Activated CD4-positive, alpha-beta memory T cell treated with anti-CD3 and anti-CD28 coated beads for 36 hours (primary cell): ENCODE measurements at regions not wholly inside any gene's neighbourhood (a gene's known extent, or its start where the extent isn't known, plus 50 kb on each side); places are given as distances from the start of the nearest gene placed in this dataset.

ENCODE experiments used
- CTCF ChIA-PET: fragments of 350-600 bp; sonication (Branson Sonifier 250); formaldehyde crosslinking; loops from one replicate; lab custom pipeline; 2021; ENCODE audit warnings: antibody characterized with exemption, inconsistent platforms; lab: Charles Lee
- POLR2A ChIA-PET: fragments of 350-600 bp; sonication (Branson Sonifier 250); formaldehyde crosslinking; loops from one replicate; lab custom pipeline; 2021; ENCODE audit warnings: antibody characterized with exemption; lab: Charles Lee
- DNase-seq: peaks from one replicate; pipeline ENCODE4 v3.0.0-alpha.2; 2020
- H3K27ac Mint-ChIP-seq: one replicate; pipeline ENCODE4 v1.8.0; 2021; ENCODE audit warnings: mixed read lengths
- H3K27me3 Mint-ChIP-seq: one replicate; pipeline ENCODE4 v1.8.0; 2021; ENCODE audit warnings: mixed read lengths
- H3K36me3 Mint-ChIP-seq: one replicate; pipeline ENCODE4 v1.8.0; 2021; ENCODE audit warnings: mixed read lengths
- H3K4me1 Mint-ChIP-seq: one replicate; pipeline ENCODE4 v1.8.0; 2021; ENCODE audit warnings: low read depth, mixed read lengths
- H3K4me3 Mint-ChIP-seq: one replicate; pipeline ENCODE4 v1.8.0; 2021; ENCODE audit warnings: mild to moderate bottlenecking, mixed read lengths
- H3K9me3 Mint-ChIP-seq: one replicate; pipeline ENCODE4 v1.8.0; 2021; ENCODE audit warnings: mixed read lengths
- intact Hi-C: fragments of 100-400 bp; cut with micrococcal nuclease; formaldehyde crosslinking; loops from one replicate; pipeline ENCODE4 v1.15.1; 2023

- intact Hi-C loops = no loop called here
- DNase-seq = no peak
- Mint-ChIP-seq H3K4me1 (no peaks in the 10 kb centered on the region), H3K27ac (no peak overlapping the region), H3K9me3 (peaks cover 5% of the 10 kb centered on the region), H3K4me3 (no peak overlapping the region), H3K36me3 (no peaks in the 10 kb centered on the region), H3K27me3 (no peaks in the 10 kb centered on the region)
- POLR2A ChIA-PET = no interaction called here
- CTCF ChIA-PET = no interaction called here
Observed at GRCh38 chr15:94951538-94951937, 720.2 kb downstream of the MCTP2 start.

- intact Hi-C loops = no loop called here
Observed at GRCh38 chr15:94963953-94964352, 732.6 kb downstream of the MCTP2 start.

GRCh38 chr15:94965593-94965992 is 734.2 kb downstream of the MCTP2 start:
- no peak overlapping the region for H3K27ac Mint-ChIP-seq
- POLR2A ChIA-PET = no interaction called here
- H3K36me3 Mint-ChIP-seq = no peaks in the 10 kb centered on the region
- intact Hi-C loops = no loop called here
- peaks cover 9% of the 10 kb centered on the region for H3K9me3 Mint-ChIP-seq
- no peak overlapping the region for H3K4me3 Mint-ChIP-seq
- H3K4me1 Mint-ChIP-seq = no peaks in the 10 kb centered on the region
- CTCF ChIA-PET = no interaction called here
- no peaks in the 10 kb centered on the region for H3K27me3 Mint-ChIP-seq
- DNase-seq = no peak

More at GRCh38 chr15:94963953-94964352, 732.6 kb downstream of the MCTP2 start:
- no peak for DNase-seq
- no peaks in the 10 kb centered on the region for H3K4me1 Mint-ChIP-seq
- H3K9me3 Mint-ChIP-seq = peaks cover 10% of the 10 kb centered on the region
- H3K36me3 Mint-ChIP-seq = no peaks in the 10 kb centered on the region
- H3K27me3 Mint-ChIP-seq = no peaks in the 10 kb centered on the region
- ChIA-PET CTCF (no interaction called here), POLR2A (no interaction called here)
- no peak overlapping the region for H3K27ac Mint-ChIP-seq
- H3K4me3 Mint-ChIP-seq = no peak overlapping the region

GRCh38 chr15:94968133-94968532 is 736.8 kb downstream of the MCTP2 start:
- Mint-ChIP-seq H3K36me3 (no peaks in the 10 kb centered on the region), H3K4me3 (no peak overlapping the region), H3K4me1 (no peaks in the 10 kb centered on the region), H3K9me3 (peaks cover 9% of the 10 kb centered on the region), H3K27ac (no peak overlapping the region), H3K27me3 (no peaks in the 10 kb centered on the region)
- ChIA-PET POLR2A (no interaction called here), CTCF (no interaction called here)
- no peak for DNase-seq
- intact Hi-C loops = no loop called here

- POLR2A ChIA-PET = no interaction called here
- H3K36me3 Mint-ChIP-seq = no peaks in the 10 kb centered on the region
- CTCF ChIA-PET = no interaction called here
- intact Hi-C loops = no loop called here
- no peak overlapping the region for H3K4me3 Mint-ChIP-seq
- DNase-seq = no peak
- H3K27me3 Mint-ChIP-seq = no peaks in the 10 kb centered on the region
- peaks cover 4% of the 10 kb centered on the region for H3K9me3 Mint-ChIP-seq
- no peak overlapping the region for H3K27ac Mint-ChIP-seq
- H3K4me1 Mint-ChIP-seq = no peaks in the 10 kb centered on the region
Observed at GRCh38 chr15:94970096-94970495, 738.7 kb downstream of the MCTP2 start.

GRCh38 chr15:94970802-94971201 is 739.4 kb downstream of the MCTP2 start:
- no peaks in the 10 kb centered on the region for H3K4me1 Mint-ChIP-seq
- no peaks in the 10 kb centered on the region for H3K27me3 Mint-ChIP-seq
- DNase-seq = no peak
- no peaks in the 10 kb centered on the region for H3K36me3 Mint-ChIP-seq
- peaks cover 6% of the 10 kb centered on the region for H3K9me3 Mint-ChIP-seq
- intact Hi-C loops = no loop called here
- ChIA-PET CTCF (no interaction called here), POLR2A (no interaction called here)
- no peak overlapping the region for H3K4me3 Mint-ChIP-seq
- no peak overlapping the region for H3K27ac Mint-ChIP-seq

GRCh38 chr15:94972314-94972713 is 741.0 kb downstream of the MCTP2 start:
- H3K4me1 Mint-ChIP-seq = no peaks in the 10 kb centered on the region
- H3K9me3 Mint-ChIP-seq = peaks cover 3% of the 10 kb centered on the region
- no peak for DNase-seq
- no peaks in the 10 kb centered on the region for H3K36me3 Mint-ChIP-seq
- ChIA-PET POLR2A (no interaction called here), CTCF (no interaction called here)
- no peak overlapping the region for H3K27ac Mint-ChIP-seq
- no peaks in the 10 kb centered on the region for H3K27me3 Mint-ChIP-seq
- intact Hi-C loops = no loop called here
- H3K4me3 Mint-ChIP-seq = no peak overlapping the region

GRCh38 chr15:94987085-94987484 is 755.7 kb downstream of the MCTP2 start:
- CTCF ChIA-PET = no interaction called here
- Mint-ChIP-seq H3K27ac (no peak overlapping the region), H3K4me1 (no peaks in the 10 kb centered on the region), H3K27me3 (no peaks in the 10 kb centered on the region), H3K36me3 (peaks cover 2% of the 10 kb centered on the region), H3K4me3 (no peak overlapping the region), H3K9me3 (peaks cover 19% of the 10 kb centered on the region)
- POLR2A ChIA-PET = no interaction called here
- intact Hi-C loops = no loop called here
- no peak for DNase-seq

- no peaks in the 10 kb centered on the region for H3K36me3 Mint-ChIP-seq
- H3K4me1 Mint-ChIP-seq = no peaks in the 10 kb centered on the region
- H3K4me3 Mint-ChIP-seq = no peak overlapping the region
- peaks cover 8% of the 10 kb centered on the region for H3K9me3 Mint-ChIP-seq
- no peaks in the 10 kb centered on the region for H3K27me3 Mint-ChIP-seq
- no peak overlapping the region for H3K27ac Mint-ChIP-seq
- ChIA-PET POLR2A (no interaction called here), CTCF (no interaction called here)
- intact Hi-C loops = no loop called here
- DNase-seq = no peak
Observed at GRCh38 chr15:94991718-94992117, 760.4 kb downstream of the MCTP2 start.

GRCh38 chr15:95009635-95010034 is 778.3 kb downstream of the MCTP2 start:
- POLR2A ChIA-PET = no interaction called here
- Mint-ChIP-seq H3K36me3 (no peaks in the 10 kb centered on the region), H3K27ac (no peak overlapping the region), H3K9me3 (no peaks in the 10 kb centered on the region), H3K4me1 (no peaks in the 10 kb centered on the region), H3K4me3 (no peak overlapping the region), H3K27me3 (no peaks in the 10 kb centered on the region)
- no peak for DNase-seq
- CTCF ChIA-PET = no interaction called here
- intact Hi-C loops = no loop called here

GRCh38 chr15:95013381-95013780 is 782.0 kb downstream of the MCTP2 start:
- no peak for DNase-seq
- no peak overlapping the region for H3K27ac Mint-ChIP-seq
- H3K4me3 Mint-ChIP-seq = no peak overlapping the region
- H3K9me3 Mint-ChIP-seq = no peaks in the 10 kb centered on the region
- ChIA-PET POLR2A (no interaction called here), CTCF (no interaction called here)
- intact Hi-C loops = no loop called here
- H3K4me1 Mint-ChIP-seq = no peaks in the 10 kb centered on the region
- H3K36me3 Mint-ChIP-seq = no peaks in the 10 kb centered on the region
- peaks cover 2% of the 10 kb centered on the region for H3K27me3 Mint-ChIP-seq

GRCh38 chr15:95016511-95017229 is 785.3 kb downstream of the MCTP2 start:
- POLR2A ChIA-PET = no interaction called here
- no peaks in the 10 kb centered on the region for H3K9me3 Mint-ChIP-seq
- no peaks in the 10 kb centered on the region for H3K4me1 Mint-ChIP-seq
- no peak for DNase-seq
- CTCF ChIA-PET = interaction anchor here (0.6 kb wide), 1 partner anchor 603 kb away, joined by 3 read pairs; no protein-coding TSS in a partner anchor
- peaks cover 2% of the 10 kb centered on the region for H3K27me3 Mint-ChIP-seq
- intact Hi-C loops = no loop called here
- H3K4me3 Mint-ChIP-seq = no peak overlapping the region
- H3K36me3 Mint-ChIP-seq = no peaks in the 10 kb centered on the region
- H3K27ac Mint-ChIP-seq = no peak overlapping the region

GRCh38 chr15:95017666-95018328 is 786.4 kb downstream of the MCTP2 start:
- POLR2A ChIA-PET = no interaction called here
- intact Hi-C loops = no loop called here
- Mint-ChIP-seq H3K27me3 (peaks cover 2% of the 10 kb centered on the region), H3K36me3 (no peaks in the 10 kb centered on the region), H3K4me1 (no peaks in the 10 kb centered on the region), H3K4me3 (no peak overlapping the region), H3K27ac (no peak overlapping the region), H3K9me3 (no peaks in the 10 kb centered on the region)
- no peak for DNase-seq
- CTCF ChIA-PET = no interaction called here
